ENCODE measurements at regions not wholly inside any gene's neighbourhood (a gene's known extent, or its start where the extent isn't known, plus 50 kb on each side); places are given as distances from the start of the nearest gene placed in this dataset.
"Not testable (repeated sequence)": the region's sequence is repeated elsewhere in the genome, so short reads cannot be mapped to it uniquely, and the experiment has no call there.

- ChIA-PET CTCF (no interaction called here), POLR2A (no interaction called here)
- DNase-seq (ENCODE audit: extremely low spot score), result no peak
- TF ChIP-seq, protein P1, sequence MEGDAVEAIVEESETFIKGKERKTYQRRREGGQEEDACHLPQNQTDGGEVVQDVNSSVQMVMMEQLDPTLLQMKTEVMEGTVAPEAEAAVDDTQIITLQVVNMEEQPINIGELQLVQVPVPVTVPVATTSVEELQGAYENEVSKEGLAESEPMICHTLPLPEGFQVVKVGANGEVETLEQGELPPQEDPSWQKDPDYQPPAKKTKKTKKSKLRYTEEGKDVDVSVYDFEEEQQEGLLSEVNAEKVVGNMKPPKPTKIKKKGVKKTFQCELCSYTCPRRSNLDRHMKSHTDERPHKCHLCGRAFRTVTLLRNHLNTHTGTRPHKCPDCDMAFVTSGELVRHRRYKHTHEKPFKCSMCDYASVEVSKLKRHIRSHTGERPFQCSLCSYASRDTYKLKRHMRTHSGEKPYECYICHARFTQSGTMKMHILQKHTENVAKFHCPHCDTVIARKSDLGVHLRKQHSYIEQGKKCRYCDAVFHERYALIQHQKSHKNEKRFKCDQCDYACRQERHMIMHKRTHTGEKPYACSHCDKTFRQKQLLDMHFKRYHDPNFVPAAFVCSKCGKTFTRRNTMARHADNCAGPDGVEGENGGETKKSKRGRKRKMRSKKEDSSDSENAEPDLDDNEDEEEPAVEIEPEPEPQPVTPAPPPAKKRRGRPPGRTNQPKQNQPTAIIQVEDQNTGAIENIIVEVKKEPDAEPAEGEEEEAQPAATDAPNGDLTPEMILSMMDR (IDR thresholded peaks at IDR 0.05; ENCODE audit: control extremely low read depth, extremely low read depth, low read depth, missing control alignments), result no peak
These were observed 193.4 kb upstream of the WWC1 start for GRCh38 chr5:168097876-168098653.

GRCh38 chr5:168101352-168101751 is 190.1 kb upstream of the WWC1 start:
- POLR2A ChIA-PET, result no interaction called here
- CTCF ChIA-PET, result no interaction called here
- TF ChIP-seq, protein P1 (IDR thresholded peaks at IDR 0.05; ENCODE audit: control extremely low read depth, extremely low read depth, low read depth, missing control alignments), result no peak
- DNase-seq (ENCODE audit: extremely low spot score), result no peak

- CTCF ChIA-PET; POLR2A ChIA-PET; DNase-seq (ENCODE audit: extremely low spot score): not testable (repeated sequence)
These were observed 188.4 kb upstream of the WWC1 start for GRCh38 chr5:168103018-168103417.

- DNase-seq (ENCODE audit: extremely low spot score), result no peak
- ChIA-PET POLR2A (no interaction called here), CTCF (no interaction called here)
- TF ChIP-seq, protein P1 (IDR thresholded peaks at IDR 0.05; ENCODE audit: control extremely low read depth, extremely low read depth, low read depth, missing control alignments), result no peak
These were observed 187.1 kb upstream of the WWC1 start for GRCh38 chr5:168104350-168104749.

DNA sequence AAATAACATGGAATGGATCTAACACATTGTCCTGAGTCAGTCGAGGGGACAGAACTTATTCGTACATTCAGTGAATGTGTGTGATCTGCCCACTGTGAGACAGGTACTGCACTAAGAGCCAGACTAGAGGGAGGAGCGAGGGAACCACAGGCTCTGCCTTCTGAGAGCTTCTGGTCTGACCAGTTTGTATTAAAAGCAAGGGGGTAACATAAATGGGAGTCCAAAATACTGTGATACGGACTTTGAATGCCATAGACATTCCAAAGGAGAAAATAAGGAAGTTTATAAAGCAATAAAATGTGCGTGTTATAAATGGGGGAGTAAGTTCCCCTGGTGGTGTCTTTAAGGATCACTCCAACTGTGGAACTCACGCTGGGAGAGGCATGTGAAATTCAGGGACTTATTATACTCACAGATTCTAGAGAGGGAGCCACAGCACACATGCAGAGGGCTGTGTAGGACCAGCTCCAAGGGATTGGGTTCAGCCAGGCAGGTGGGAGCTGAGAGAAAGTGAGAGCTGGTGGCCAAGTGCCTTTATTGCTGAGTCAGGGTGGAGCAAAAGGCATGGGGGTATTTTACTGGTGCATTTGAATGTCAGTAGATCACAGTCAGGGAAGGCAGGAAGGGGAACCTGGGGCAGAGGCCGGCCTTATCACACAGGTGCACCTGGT is 186.5 kb upstream of the WWC1 start:
- CTCF ChIA-PET, result interaction anchor here (2.0 to 2.2 kb wide), 2 partner anchors 10 to 11 kb away, joined by 6 to 8 read pairs; no protein-coding TSS in a partner anchor
- POLR2A ChIA-PET, result no interaction called here
- TF ChIP-seq, protein P1 (IDR thresholded peaks at IDR 0.05; ENCODE audit: control extremely low read depth, extremely low read depth, low read depth, missing control alignments), result no peak
- DNase-seq (ENCODE audit: extremely low spot score), result no peak

DNA sequence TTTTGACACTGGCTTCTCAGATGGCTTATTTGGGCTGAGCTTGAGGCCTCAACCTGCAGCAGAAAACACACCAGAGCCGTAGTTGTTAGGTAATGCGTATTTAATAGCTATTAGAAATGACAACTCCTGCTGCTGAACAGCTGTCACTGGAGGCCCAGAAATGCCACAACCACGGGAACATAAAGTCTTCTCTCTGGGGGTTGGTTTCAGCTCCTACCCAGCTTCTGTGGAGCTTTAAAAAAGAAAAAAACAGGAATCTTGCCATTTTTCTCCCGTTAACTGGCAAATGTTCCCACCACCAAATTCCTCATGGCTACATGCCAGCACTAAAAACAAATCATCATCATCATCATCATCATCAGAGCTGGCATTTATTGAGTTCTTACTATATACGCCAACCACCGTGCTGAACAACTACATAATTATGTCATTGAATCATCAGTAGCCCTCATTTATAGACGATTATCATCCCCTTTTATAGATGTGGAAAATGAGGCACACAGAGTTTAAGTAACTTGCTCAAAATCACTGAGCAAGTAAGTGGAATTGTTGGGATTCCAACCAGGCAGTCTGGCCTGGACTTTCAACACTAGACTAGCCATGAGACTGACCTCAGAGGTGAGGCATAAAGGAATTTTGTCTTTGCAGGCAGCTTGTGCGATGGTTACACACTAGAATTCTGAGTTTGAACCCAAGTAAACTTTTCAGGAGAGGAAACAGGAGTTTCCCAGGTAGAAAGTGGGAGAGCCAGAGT is 185.3 kb upstream of the WWC1 start:
- no peak for DNase-seq (ENCODE audit: extremely low spot score)
- TF ChIP-seq, protein P1 (IDR thresholded peaks at IDR 0.05; ENCODE audit: control extremely low read depth, extremely low read depth, low read depth, missing control alignments), result no peak
- ChIA-PET POLR2A (no interaction called here), CTCF (interaction anchor here (0.7 to 2.2 kb wide), 4 partner anchors 9 to 113 kb away, joined by 3 to 8 read pairs (median 4); no protein-coding TSS in a partner anchor)

All from GM10248 (cell line).